Loucy (cell line): ENCODE measurements at regions not wholly inside any gene's neighbourhood (a gene's known extent, or its start where the extent isn't known, plus 50 kb on each side); places are given as distances from the start of the nearest gene placed in this dataset.

Experiments used
- H2AFZ ChIP-seq: fragments of 200-600 bp; sonication (generic); 2 replicates; pipeline ENCODE4 v1.6.0; 2016; ENCODE audit warnings: antibody characterized with exemption, mild to moderate bottlenecking, low read length, moderate library complexity
- H3F3A ChIP-seq: fragments of 200-600 bp; 2 replicates; pipeline ENCODE4 v1.6.0; 2016; ENCODE audit warnings: antibody characterized with exemption, low read depth, mild to moderate bottlenecking
- H3K27me3 ChIP-seq: fragments of 200-600 bp; sonication (generic); 2 replicates; pipeline ENCODE4 v1.6.1; 2014; ENCODE audit warnings: low read length, mild to moderate bottlenecking; ENCODE audit not compliant: insufficient read depth, poor library complexity, severe bottlenecking
- H3K36me3 ChIP-seq: fragments of 200-600 bp; sonication (generic); 2 replicates; pipeline ENCODE4 v1.6.1; 2016; ENCODE audit warnings: low read length; ENCODE audit not compliant: insufficient read depth
- H3K4me1 ChIP-seq: fragments of 200-600 bp; sonication (generic); 2 replicates; pipeline ENCODE4 v1.5.1; 2014; ENCODE audit warnings: low read length, mild to moderate bottlenecking; ENCODE audit not compliant: insufficient read depth, poor library complexity, severe bottlenecking
- H3K4me2 ChIP-seq: fragments of 200-600 bp; sonication (generic); 2 replicates; pipeline ENCODE4 v1.6.0; 2014; ENCODE audit warnings: antibody characterized with exemption, low read length, low read depth, mild to moderate bottlenecking; ENCODE audit not compliant: poor library complexity, severe bottlenecking
- H3K4me3 ChIP-seq: fragments of 200-600 bp; sonication (generic); 2 replicates; pipeline ENCODE4 v1.5.1; 2014; ENCODE audit warnings: low read length, mild to moderate bottlenecking, mixed read lengths; ENCODE audit not compliant: poor library complexity, severe bottlenecking
- H3K79me2 ChIP-seq: fragments of 200-600 bp; sonication (generic); 2 replicates; pipeline ENCODE4 v1.6.1; 2014; ENCODE audit warnings: low read length; ENCODE audit not compliant: insufficient read depth
- H3K9ac ChIP-seq: fragments of 200-600 bp; sonication (generic); 2 replicates; pipeline ENCODE4 v1.6.0; 2014; ENCODE audit warnings: mild to moderate bottlenecking, low read depth, low read length, moderate library complexity; ENCODE audit not compliant: poor library complexity, severe bottlenecking
- H3K9me2 ChIP-seq: fragments of 200-600 bp; sonication (generic); replicated peaks from 2 replicates; pipeline ENCODE4 v1.6.1; 2016; ENCODE audit warnings: low read depth, low read length, mixed read lengths
- H3K9me3 ChIP-seq: fragments of 200-600 bp; sonication (generic); 2 replicates; pipeline ENCODE4 v1.6.1; 2014; ENCODE audit warnings: mild to moderate bottlenecking, antibody characterized with exemption, low read length, low read depth; ENCODE audit not compliant: insufficient read depth
- H4K20me1 ChIP-seq: fragments of 200-600 bp; sonication (generic); 2 replicates; pipeline ENCODE4 v1.6.0; 2014; ENCODE audit warnings: antibody characterized with exemption, low read length, mild to moderate bottlenecking; ENCODE audit not compliant: insufficient read depth, poor library complexity, severe bottlenecking
- CTCF ChIP-seq: fragments of 200-600 bp; sonication (generic); conservative IDR thresholded peaks from 2 replicates; pipeline ENCODE4 v1.5.1; 2014; ENCODE audit warnings: mild to moderate bottlenecking, antibody characterized with exemption, low read length
- EZH2phosphoT487 ChIP-seq: fragments of 200-600 bp; IDR thresholded peaks from 2 replicates; pipeline ENCODE4 v1.6.1; 2018; ENCODE audit warnings: antibody characterized with exemption, mild to moderate bottlenecking, moderate library complexity, borderline replicate concordance

DNA sequence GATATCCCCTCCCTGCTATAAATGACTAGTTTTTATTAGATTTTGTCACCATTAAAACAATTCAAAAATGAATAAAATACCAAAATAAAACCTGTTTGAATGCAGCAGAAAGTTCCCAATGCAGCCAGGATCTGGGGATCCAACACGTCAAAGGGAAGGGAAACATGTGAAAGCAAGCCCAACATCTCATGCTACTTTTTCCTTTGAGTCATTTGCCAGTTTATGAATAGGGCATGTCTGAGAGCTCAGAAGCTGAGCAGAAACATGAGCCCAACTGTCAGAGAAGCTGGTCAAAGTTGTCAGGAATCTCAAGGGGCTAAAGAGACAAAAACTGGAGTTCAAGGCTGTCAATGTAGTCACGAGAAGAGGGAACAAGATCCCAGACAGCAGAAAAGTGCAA is 526.4 kb downstream of the KLF5 start:
- Histone ChIP-seq H4K20me1 (no peaks in the 10 kb centered on the region), H3K4me3 (no peak overlapping the region), H3K4me2 (no peak overlapping the region), H3K36me3 (no peaks in the 10 kb centered on the region), H3K4me1 (no peaks in the 10 kb centered on the region), H2AFZ (no peak overlapping the region), H3K27me3 (no peaks in the 10 kb centered on the region), H3K9me3 (no peaks in the 10 kb centered on the region), H3K9ac (no peak overlapping the region), H3K79me2 (no peaks in the 10 kb centered on the region), H3K9me2 (no peaks in the 10 kb centered on the region), H3F3A (no peaks in the 10 kb centered on the region)
- TF ChIP-seq CTCF (no peak), EZH2phosphoT487 (no peak)

- no peaks in the 10 kb centered on the region for H4K20me1 ChIP-seq
- H3F3A ChIP-seq = no peaks in the 10 kb centered on the region
- no peaks in the 10 kb centered on the region for H3K36me3 ChIP-seq
- no peak overlapping the region for H3K4me3 ChIP-seq
- H2AFZ ChIP-seq = no peak overlapping the region
- H3K79me2 ChIP-seq = no peaks in the 10 kb centered on the region
- no peaks in the 10 kb centered on the region for H3K4me1 ChIP-seq
- no peaks in the 10 kb centered on the region for H3K27me3 ChIP-seq
- no peak overlapping the region for H3K4me2 ChIP-seq
- no peaks in the 10 kb centered on the region for H3K9me2 ChIP-seq
- H3K9me3 ChIP-seq = no peaks in the 10 kb centered on the region
- no peak overlapping the region for H3K9ac ChIP-seq
- TF ChIP-seq CTCF = no peak
- no peak for TF ChIP-seq EZH2phosphoT487
These were observed 524.5 kb downstream of the KLF5 start for GRCh38 chr13:73583331-73583730.

- TF ChIP-seq CTCF (no peak), EZH2phosphoT487 (no peak)
- no peaks in the 10 kb centered on the region for H3K79me2 ChIP-seq
- H3K36me3 ChIP-seq = no peaks in the 10 kb centered on the region
- H3K4me2 ChIP-seq = no peak overlapping the region
- H3K9me2 ChIP-seq = no peaks in the 10 kb centered on the region
- no peaks in the 10 kb centered on the region for H3F3A ChIP-seq
- no peaks in the 10 kb centered on the region for H3K4me1 ChIP-seq
- H4K20me1 ChIP-seq = no peaks in the 10 kb centered on the region
- no peaks in the 10 kb centered on the region for H3K27me3 ChIP-seq
- H3K9me3 ChIP-seq = no peaks in the 10 kb centered on the region
- H3K4me3 ChIP-seq = no peak overlapping the region
- no peak overlapping the region for H3K9ac ChIP-seq
- no peak overlapping the region for H2AFZ ChIP-seq
These were observed 521.9 kb downstream of the KLF5 start for GRCh38 chr13:73580513-73581267.
